HG02938 (cell line): ENCODE measurements at regions not wholly inside any gene's neighbourhood (a gene's known extent, or its start where the extent isn't known, plus 50 kb on each side); places are given as distances from the start of the nearest gene placed in this dataset.
"Not testable (repeated sequence)": the region's sequence is repeated elsewhere in the genome, so short reads cannot be mapped to it uniquely, and the experiment has no call there.

Experiments used
- ATAC-seq: cut with Tn5 transposase; IDR thresholded peaks from one replicate; pipeline ENCODE4 v1.9.1; 2021; ENCODE audit warnings: mild to moderate bottlenecking, moderate library complexity; ENCODE audit not compliant: unreplicated experiment

GRCh38 chr6:27827477-27827876 lies 84.7 kb downstream of the OR2B2 start:
- not testable (repeated sequence) for ATAC-seq

GRCh38 chr6:27826612-27826985 lies 85.6 kb downstream of the OR2B2 start:
- not testable (repeated sequence) for ATAC-seq

GRCh38 chr6:27825848-27826611 lies 86.2 kb downstream of the OR2B2 start:
- not testable (repeated sequence) for ATAC-seq

- ATAC-seq = no peak
Observed at GRCh38 chr6:27825025-27825793, 87.0 kb downstream of the OR2B2 start.

GRCh38 chr6:27824211-27825024 lies 87.8 kb downstream of the OR2B2 start:
- peak; percentile 61 for ATAC-seq

- peak; percentile 63 for ATAC-seq
Observed at GRCh38 chr6:27823714-27824210, 88.4 kb downstream of the OR2B2 start.

- ATAC-seq = no peak
Observed at GRCh38 chr6:27816906-27817305, 95.3 kb downstream of the OR2B2 start.

- peak; percentile 50 for ATAC-seq
Observed at GRCh38 chr6:27814665-27815424, 97.4 kb downstream of the OR2B2 start.

- ATAC-seq = not testable (repeated sequence)
Observed at GRCh38 chr6:27814415-27814664, 97.9 kb downstream of the OR2B2 start.

GRCh38 chr6:27812805-27813492 lies 99.2 kb downstream of the OR2B2 start:
- ATAC-seq = no peak

GRCh38 chr6:27812078-27812804 lies 100.0 kb downstream of the OR2B2 start:
- no peak for ATAC-seq

- no peak for ATAC-seq
Observed at GRCh38 chr6:27811451-27811772, 100.8 kb downstream of the OR2B2 start.

- ATAC-seq = no peak
Observed at GRCh38 chr6:27810768-27811450, 101.3 kb downstream of the OR2B2 start.

- peak; percentile 31 for ATAC-seq
Observed at GRCh38 chr6:27809939-27810767, 102.0 kb downstream of the OR2B2 start.

- ATAC-seq = no peak
Observed at GRCh38 chr6:27809067-27809938, 102.9 kb downstream of the OR2B2 start.

GRCh38 chr6:27808242-27809066 lies 103.7 kb downstream of the OR2B2 start:
- not testable (repeated sequence) for ATAC-seq
